ENCODE measurements at regions not wholly inside any gene's neighbourhood (a gene's known extent, or its start where the extent isn't known, plus 50 kb on each side); places are given as distances from the start of the nearest gene placed in this dataset.

DNA sequence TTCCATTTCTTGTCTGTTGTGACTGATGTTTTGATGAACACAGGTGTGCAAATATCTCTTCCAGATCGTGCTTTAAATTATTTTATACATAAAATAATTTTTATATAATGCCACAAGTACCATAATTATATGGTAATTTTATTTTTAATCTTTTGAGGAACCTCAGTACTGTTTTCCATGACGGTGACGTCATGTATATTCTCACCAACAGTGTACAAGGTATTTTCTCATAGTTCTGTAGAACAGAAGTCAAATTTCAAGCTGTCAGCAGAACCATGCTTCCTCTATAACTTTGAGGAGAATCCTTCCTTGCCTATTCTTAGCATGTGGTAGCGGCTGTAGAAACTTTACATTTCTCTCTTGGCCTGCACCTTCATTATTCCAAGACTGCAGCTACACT is 349.4 kb upstream of the GYPC start:
- TF ChIP-seq EZH2 (IDR thresholded peaks at IDR 0.05; ENCODE audit: low read length, missing control alignments), result no peak
- TF ChIP-seq CTCF (conservative IDR thresholded peaks at IDR 0.05 in 1 of 2, IDR thresholded peaks at IDR 0.05 in 1 of 2; ENCODE audit: low read depth in 1 of 2, low read length in 2 of 2), result no peak

All from fibroblast of lung (primary cell).